A673 (cell line): ENCODE measurements at regions not wholly inside any gene's neighbourhood (a gene's known extent, or its start where the extent isn't known, plus 50 kb on each side); places are given as distances from the start of the nearest gene placed in this dataset.

Experiments
- BruUV-seq: library from RNA; stranded (reverse); fragments of 400-500 nt; replicated peaks from 2 replicates; lab custom pipeline; 2021; lab: Mats Ljungman, UMichigan
- CTCF ChIA-PET: fragments of 300-600 bp; sonication (Branson Sonifier 250); formaldehyde crosslinking; loops from one replicate; lab custom pipeline; 2022; ENCODE audit warnings: antibody characterized with exemption; lab: Charles Lee
- POLR2A ChIA-PET: fragments of 300-600 bp; sonication (Branson Sonifier 250); formaldehyde crosslinking; loops from one replicate; lab custom pipeline; 2022; ENCODE audit warnings: antibody characterized with exemption; ENCODE audit not compliant: low non-redundant PET; lab: Charles Lee
- DNase-seq: peaks from one replicate; pipeline ENCODE4 v3.0.0-alpha.2; 2015; ENCODE audit warnings: low spot score
- H3K27ac ChIP-seq: fragments of 200-600 bp; sonication (generic); 2 replicates; pipeline ENCODE4 v1.5.1; 2016; ENCODE audit warnings: mixed run types, low read depth, mild to moderate bottlenecking, mixed read lengths, antibody characterized with exemption, low read length; ENCODE audit not compliant: poor library complexity, severe bottlenecking
- H3K27me3 ChIP-seq: fragments of 200-600 bp; sonication (generic); replicated peaks from 2 replicates; pipeline ENCODE4 v1.6.1; 2017; ENCODE audit warnings: mixed run types, low read depth, mild to moderate bottlenecking, mixed read lengths, antibody characterized with exemption, low read length; ENCODE audit not compliant: insufficient read depth, poor library complexity
- H3K36me3 ChIP-seq: fragments of 200-600 bp; sonication (generic); 2 replicates; pipeline ENCODE4 v1.6.1; 2016; ENCODE audit warnings: mixed run types, mild to moderate bottlenecking, mixed read lengths, antibody characterized with exemption, low read length; ENCODE audit not compliant: insufficient read depth, poor library complexity, severe bottlenecking
- H3K4me1 ChIP-seq: fragments of 200-600 bp; sonication (generic); 2 replicates; pipeline ENCODE4 v1.6.1; 2017; ENCODE audit warnings: mixed run types, mild to moderate bottlenecking, mixed read lengths, antibody characterized with exemption, low read length; ENCODE audit not compliant: insufficient read depth, poor library complexity, severe bottlenecking
- H3K4me3 ChIP-seq: fragments of 200-600 bp; sonication (generic); 2 replicates; pipeline ENCODE4 v1.5.1; 2016; ENCODE audit warnings: low read depth, mixed run types, mild to moderate bottlenecking, mixed read lengths, low read length; ENCODE audit not compliant: poor library complexity, severe bottlenecking
- H3K9me3 ChIP-seq: fragments of 200-600 bp; sonication (generic); 2 replicates; pipeline ENCODE4 v1.6.1; 2016; ENCODE audit warnings: mixed run types, low read depth, mild to moderate bottlenecking, mixed read lengths, antibody characterized with exemption, low read length; ENCODE audit not compliant: poor library complexity, severe bottlenecking
- EZH2 ChIP-seq: fragments of 200-600 bp; sonication (generic); IDR thresholded peaks from 2 replicates; pipeline ENCODE4 v1.6.1; 2017; ENCODE audit warnings: borderline replicate concordance, low read depth, mild to moderate bottlenecking, mixed read lengths, antibody characterized with exemption, low read length; ENCODE audit not compliant: poor library complexity, severe bottlenecking
- intact Hi-C: fragments of 100-400 bp; cut with micrococcal nuclease; formaldehyde crosslinking; loops from one replicate; pipeline ENCODE4 v1.10.0; 2022; ENCODE audit not compliant: unreplicated experiment
- TF ChIP-seq, protein P1 (sequence below): fragments of 300-800, 200-600 bp; sonication (generic); conservative IDR thresholded peaks from 2 replicates; pipeline ENCODE4 v1.5.1; 2017; ENCODE audit warnings: low read depth, mild to moderate bottlenecking, antibody characterized with exemption, low read length, moderate library complexity, mixed read lengths

DNA sequence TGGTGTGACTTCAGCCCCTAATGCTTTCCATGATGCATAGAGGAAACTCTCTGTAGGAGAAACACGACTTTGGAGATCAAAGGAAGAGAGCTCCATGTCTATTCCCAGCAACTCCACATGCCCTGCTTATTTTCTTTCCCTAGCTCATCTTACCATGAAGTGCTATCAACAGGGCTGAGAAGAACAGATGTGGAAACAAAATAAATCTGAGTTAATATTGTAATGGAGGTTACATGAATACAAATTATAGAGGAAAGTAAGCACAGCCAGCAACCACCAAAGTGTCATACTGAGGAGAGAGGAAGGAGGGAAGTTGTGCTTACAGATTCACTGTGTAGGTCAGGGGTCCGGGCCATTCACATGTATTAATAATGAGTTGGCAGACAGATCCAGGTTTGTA lies 157.5 kb downstream of the RFPL4B start:
- ChIA-PET CTCF (no interaction called here), POLR2A (no interaction called here)
- Histone ChIP-seq H3K27ac (no peak overlapping the region), H3K27me3 (no peaks in the 10 kb centered on the region), H3K4me1 (peaks cover 21% of the 10 kb centered on the region), H3K9me3 (no peaks in the 10 kb centered on the region), H3K36me3 (no peaks in the 10 kb centered on the region), H3K4me3 (no peak overlapping the region)
- intact Hi-C loops = no loop called here
- no peak for DNase-seq
- TF ChIP-seq, protein P1, sequence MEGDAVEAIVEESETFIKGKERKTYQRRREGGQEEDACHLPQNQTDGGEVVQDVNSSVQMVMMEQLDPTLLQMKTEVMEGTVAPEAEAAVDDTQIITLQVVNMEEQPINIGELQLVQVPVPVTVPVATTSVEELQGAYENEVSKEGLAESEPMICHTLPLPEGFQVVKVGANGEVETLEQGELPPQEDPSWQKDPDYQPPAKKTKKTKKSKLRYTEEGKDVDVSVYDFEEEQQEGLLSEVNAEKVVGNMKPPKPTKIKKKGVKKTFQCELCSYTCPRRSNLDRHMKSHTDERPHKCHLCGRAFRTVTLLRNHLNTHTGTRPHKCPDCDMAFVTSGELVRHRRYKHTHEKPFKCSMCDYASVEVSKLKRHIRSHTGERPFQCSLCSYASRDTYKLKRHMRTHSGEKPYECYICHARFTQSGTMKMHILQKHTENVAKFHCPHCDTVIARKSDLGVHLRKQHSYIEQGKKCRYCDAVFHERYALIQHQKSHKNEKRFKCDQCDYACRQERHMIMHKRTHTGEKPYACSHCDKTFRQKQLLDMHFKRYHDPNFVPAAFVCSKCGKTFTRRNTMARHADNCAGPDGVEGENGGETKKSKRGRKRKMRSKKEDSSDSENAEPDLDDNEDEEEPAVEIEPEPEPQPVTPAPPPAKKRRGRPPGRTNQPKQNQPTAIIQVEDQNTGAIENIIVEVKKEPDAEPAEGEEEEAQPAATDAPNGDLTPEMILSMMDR = no peak
- TF ChIP-seq EZH2 = no peak
- BruUV-seq = no TSS peak

DNA sequence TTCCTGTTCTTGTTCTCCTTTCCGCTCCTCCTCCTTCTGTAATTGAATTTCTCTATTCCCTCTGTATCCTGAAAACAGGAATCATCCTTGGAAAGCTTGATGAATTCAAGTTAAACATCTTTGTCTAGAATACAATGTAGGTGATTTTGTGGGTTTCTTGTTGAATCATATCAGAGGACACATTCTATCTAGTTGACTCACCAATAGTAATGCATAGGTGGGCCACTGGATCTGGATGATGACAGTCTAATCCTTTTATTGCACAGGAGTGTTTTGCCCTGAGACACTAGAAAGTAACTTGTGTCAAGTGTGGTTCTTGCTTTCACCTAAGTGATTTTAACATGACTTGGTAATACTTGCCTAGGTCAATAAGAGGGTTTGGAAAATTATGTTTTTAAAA lies 164.3 kb downstream of the RFPL4B start:
- ChIA-PET POLR2A (no interaction called here), CTCF (no interaction called here)
- H3K27ac ChIP-seq = no peak overlapping the region
- DNase-seq = no peak
- TF ChIP-seq EZH2 = no peak
- TF ChIP-seq, protein P1 = no peak
- intact Hi-C loops = no loop called here
- no peak overlapping the region for H3K4me3 ChIP-seq
- H3K9me3 ChIP-seq = no peaks in the 10 kb centered on the region
- no peaks in the 10 kb centered on the region for H3K4me1 ChIP-seq
- no TSS peak for BruUV-seq
- H3K27me3 ChIP-seq = no peaks in the 10 kb centered on the region
- H3K36me3 ChIP-seq = no peaks in the 10 kb centered on the region

DNA sequence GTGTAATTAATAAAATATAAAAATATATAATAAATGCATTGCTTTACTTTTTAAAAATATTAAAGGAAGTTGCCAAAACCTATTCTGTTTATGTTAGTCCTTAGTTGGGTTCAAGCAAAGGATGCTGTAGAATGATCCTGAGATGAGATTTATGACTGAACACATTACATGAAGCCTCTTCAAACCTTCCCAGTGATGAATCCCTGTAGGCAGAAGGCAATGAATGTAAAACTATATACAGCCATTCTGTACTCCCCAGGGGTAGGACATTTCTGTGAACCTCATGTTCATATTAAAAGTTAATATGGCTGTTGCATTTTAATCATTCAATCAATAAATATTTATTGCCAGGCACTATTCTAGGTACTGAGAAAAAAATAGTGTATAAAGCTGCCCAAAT lies 166.0 kb downstream of the RFPL4B start:
- Histone ChIP-seq H3K4me3 (no peak overlapping the region), H3K27me3 (no peaks in the 10 kb centered on the region), H3K36me3 (no peaks in the 10 kb centered on the region), H3K9me3 (no peaks in the 10 kb centered on the region), H3K4me1 (no peaks in the 10 kb centered on the region), H3K27ac (no peak overlapping the region)
- TF ChIP-seq EZH2 = no peak
- TF ChIP-seq, protein P1 = no peak
- ChIA-PET CTCF (no interaction called here), POLR2A (no interaction called here)
- intact Hi-C loops = no loop called here
- BruUV-seq = no TSS peak
- DNase-seq = no peak
